SK-N-SH (cell line): ENCODE measurements at regions not wholly inside any gene's neighbourhood (a gene's known extent, or its start where the extent isn't known, plus 50 kb on each side); places are given as distances from the start of the nearest gene placed in this dataset.
A peak's percentile ranks its signal among the peaks of the same experiment; 100 is the strongest.

Experiments used
- CTCF ChIA-PET: fragments of 300-600, 350-600 bp; formaldehyde crosslinking; extraction: SDS; loops from one replicate; lab custom pipeline; 2021; lab: Yijun Ruan, JAX
- POLR2A ChIA-PET: fragments of 350-600 bp; sonication (Branson Sonifier 250); formaldehyde crosslinking; extraction: SDS; loops from one replicate; lab custom pipeline; 2020; ENCODE audit warnings: antibody characterized with exemption, inconsistent platforms; lab: Yijun Ruan, JAX
- DNase-seq: peaks from one replicate; pipeline ENCODE4 v3.0.0; 2012
- H2AFZ ChIP-seq: fragments of 200-600 bp; sonication (generic); 2 replicates; pipeline ENCODE4 v1.8.1; 2016; ENCODE audit warnings: antibody characterized with exemption, mild to moderate bottlenecking, low read depth
- H3F3A ChIP-seq: fragments of 200-600 bp; sonication (generic); replicated peaks from 2 replicates; pipeline ENCODE3; 2016; ENCODE audit warnings: antibody characterized with exemption, mild to moderate bottlenecking; ENCODE audit not compliant: insufficient read depth
- H3K27ac ChIP-seq, 2 experiments: fragments of 200-500 bp in 1 of 2; fragments of 200-600 bp in 1 of 2; sonication (Bioruptor generic) in 1 of 2; sonication (generic), shearing (Covaris generic) in 1 of 2; 2 replicates each; pipeline versions ENCODE4 v1.5.1 to v1.6.1; 2014 to 2016; ENCODE audit warnings: low read depth in 2 of 2, inconsistent platforms in 1 of 2, low read length in 1 of 2, mild to moderate bottlenecking in 1 of 2, mixed read lengths in 1 of 2
- H3K27me3 ChIP-seq: fragments of 200-600 bp; sonication (generic), shearing (Covaris generic); 2 replicates; pipeline ENCODE4 v1.6.1; 2016; ENCODE audit warnings: mixed run types; ENCODE audit not compliant: insufficient read depth
- H3K36me3 ChIP-seq, 2 experiments: fragments of 200-500 bp in 1 of 2; fragments of 200-600 bp in 1 of 2; sonication (Bioruptor generic) in 1 of 2; sonication (generic) in 1 of 2; replicated peaks in 1 of 2; 2 replicates each; pipeline versions ENCODE3 to v1.5.1; 2014 to 2016; ENCODE audit warnings: low read length in 1 of 2, mild to moderate bottlenecking in 1 of 2; ENCODE audit not compliant: insufficient read depth in 2 of 2, control insufficient read depth in 1 of 2
- H3K4me1 ChIP-seq, 2 experiments: fragments of 200-500 bp in 1 of 2; fragments of 200-600 bp in 1 of 2; sonication (Bioruptor generic) in 1 of 2; sonication (generic), shearing (Covaris generic) in 1 of 2; 2 replicates each; pipeline versions ENCODE4 v1.5.1 to v1.6.1; 2014 to 2016; ENCODE audit warnings: low read depth in 1 of 2, low read length in 1 of 2, mixed run types in 1 of 2; ENCODE audit not compliant: insufficient read depth in 2 of 2, control insufficient read depth in 1 of 2
- H3K4me2 ChIP-seq: fragments of 200-600 bp; sonication (generic), shearing (Covaris generic); 2 replicates; pipeline ENCODE4 v1.6.1; 2017; ENCODE audit warnings: mixed run types
- H3K4me3 ChIP-seq, 2 experiments: fragments of 200-500 bp in 1 of 2; fragments of 200-600 bp in 1 of 2; sonication (Bioruptor generic) in 1 of 2; sonication (generic), shearing (Covaris generic) in 1 of 2; 2 replicates each; pipeline versions ENCODE4 v1.5.1 to v1.8.1; 2014 to 2016; ENCODE audit warnings: low read depth in 2 of 2, inconsistent platforms in 1 of 2, low read length in 1 of 2, mild to moderate bottlenecking in 1 of 2, mixed read lengths in 1 of 2, moderate library complexity in 1 of 2
- H3K79me2 ChIP-seq: fragments of 200-600 bp; sonication (generic); 2 replicates; pipeline ENCODE4 v1.8.1; 2017; ENCODE audit warnings: mild to moderate bottlenecking; ENCODE audit not compliant: insufficient read depth
- H3K9ac ChIP-seq: fragments of 200-600 bp; sonication (generic); 2 replicates; pipeline ENCODE4 v1.6.1; 2017; ENCODE audit warnings: mixed run types
- H3K9me2 ChIP-seq: fragments of 200-600 bp; sonication (generic); 2 replicates; pipeline ENCODE4 v1.6.1; 2017; ENCODE audit warnings: mixed run types
- H3K9me3 ChIP-seq: fragments of 200-600 bp; sonication (generic); 2 replicates; pipeline ENCODE4 v1.6.1; 2017; ENCODE audit warnings: mixed run types, mild to moderate bottlenecking, moderate library complexity
- H4K20me1 ChIP-seq: fragments of 200-600 bp; sonication (generic); 2 replicates; pipeline ENCODE4 v1.6.1; 2017; ENCODE audit warnings: mild to moderate bottlenecking, mixed run types; ENCODE audit not compliant: insufficient read depth
- CHD2 ChIP-seq: fragments of 150-350 bp; IDR thresholded peaks from 2 replicates; pipeline ENCODE4 v1.6.1; 2018; ENCODE audit warnings: low read length; ENCODE audit not compliant: partially characterized antibody
- ELF1 ChIP-seq: IDR thresholded peaks from 2 replicates; pipeline ENCODE4 v1.4.0; 2012
- EP300 ChIP-seq, 2 experiments: IDR thresholded peaks; 2 replicates each; pipeline versions ENCODE4 v1.4.0 to v1.6.1; 2012; ENCODE audit warnings: borderline replicate concordance in 1 of 2, low read depth in 1 of 2, low read length in 1 of 2
- EZH2phosphoT487 ChIP-seq: fragments of 200-600 bp; sonication (generic); IDR thresholded peaks from 2 replicates; pipeline ENCODE4 v1.6.1; 2017; ENCODE audit warnings: low read depth, mixed run types, mild to moderate bottlenecking, antibody characterized with exemption, moderate library complexity, borderline replicate concordance
- FOSL2 ChIP-seq: IDR thresholded peaks from 2 replicates; pipeline ENCODE4 v1.4.0; 2012; ENCODE audit warnings: low read depth, mild to moderate bottlenecking, moderate library complexity, borderline replicate concordance
- FOXJ3 ChIP-seq: sonication (generic); formaldehyde crosslinking; IDR thresholded peaks from 2 replicates; pipeline ENCODE4 v1.5.1; 2020; ENCODE audit warnings: mild to moderate bottlenecking, missing genetic modification reagents
- GATA2 ChIP-seq: sonication (generic); formaldehyde crosslinking; IDR thresholded peaks from 2 replicates; pipeline ENCODE4 v1.5.0; 2020; ENCODE audit warnings: mild to moderate bottlenecking, missing genetic modification reagents
- JUND ChIP-seq: IDR thresholded peaks from 2 replicates; pipeline ENCODE4 v1.4.0; 2012
- MEF2A ChIP-seq: IDR thresholded peaks from 2 replicates; pipeline ENCODE4 v1.4.0; 2012; ENCODE audit warnings: low read depth, borderline replicate concordance
- MXI1 ChIP-seq: IDR thresholded peaks from 2 replicates; pipeline ENCODE4 v1.6.1; 2012; ENCODE audit warnings: mild to moderate bottlenecking, low read depth, low read length, improper control_type of control experiment
- NFIC ChIP-seq: IDR thresholded peaks from 2 replicates; pipeline ENCODE4 v1.4.0; 2012; ENCODE audit warnings: borderline replicate concordance
- NRF1 ChIP-seq: IDR thresholded peaks from 2 replicates; pipeline ENCODE4 v1.6.1; 2012; ENCODE audit warnings: low read depth, mild to moderate bottlenecking, low read length
- POLR2AphosphoS5 ChIP-seq: IDR thresholded peaks from 2 replicates; pipeline ENCODE4 v1.6.1; 2012; ENCODE audit warnings: low read depth, low read length
- RAD21 ChIP-seq: IDR thresholded peaks from 2 replicates; pipeline ENCODE4 v1.6.1; 2012; ENCODE audit warnings: mild to moderate bottlenecking, low read length
- RCOR1 ChIP-seq: fragments of 150-350 bp; IDR thresholded peaks from 2 replicates; pipeline ENCODE4 v1.6.1; 2017; ENCODE audit warnings: antibody characterized with exemption, low read length
- RFX5 ChIP-seq: IDR thresholded peaks from 2 replicates; pipeline ENCODE4 v1.6.1; 2012; ENCODE audit warnings: mild to moderate bottlenecking, improper control_type of control experiment, low read length
- RXRA ChIP-seq: IDR thresholded peaks from 2 replicates; pipeline ENCODE4 v1.4.0; 2012; ENCODE audit warnings: low read depth, mild to moderate bottlenecking, borderline replicate concordance
- SMC3 ChIP-seq: IDR thresholded peaks from 2 replicates; pipeline ENCODE4 v1.6.1; 2012; ENCODE audit warnings: low read depth, low read length, improper control_type of control experiment
- TCF12 ChIP-seq: IDR thresholded peaks from 2 replicates; pipeline ENCODE4 v1.4.0; 2012
- TEAD4 ChIP-seq: IDR thresholded peaks from 2 replicates; pipeline ENCODE4 v1.4.0; 2012; ENCODE audit warnings: mild to moderate bottlenecking, borderline replicate concordance; ENCODE audit not compliant: insufficient read depth
- WGBS: methylation state at CpG from one replicate; pipeline ENCODE4 v1.1.6; 2017; ENCODE audit warnings: low lambda C conversion rate; 5-methylcytosine and 5-hydroxymethylcytosine counted together
- TF ChIP-seq, protein P1 (sequence below): fragments of 150-350 bp; IDR thresholded peaks from 2 replicates; pipeline ENCODE4 v1.6.1; 2017; ENCODE audit warnings: antibody characterized with exemption, low read length, low read depth, borderline replicate concordance
- TF ChIP-seq, protein P2 (sequence below): IDR thresholded peaks from 2 replicates; pipeline ENCODE4 v1.4.0; 2012; ENCODE audit warnings: low read depth
- TF ChIP-seq, protein P3 (sequence below): fragments of 200-600 bp; sonication (generic); IDR thresholded peaks from 2 replicates; pipeline ENCODE4 v1.6.1; 2017; ENCODE audit warnings: antibody characterized with exemption, mild to moderate bottlenecking, moderate library complexity
- TF ChIP-seq, protein P4 (sequence below): fragments of 150-350 bp; IDR thresholded peaks from 2 replicates; pipeline ENCODE4 v1.6.1; 2016; ENCODE audit warnings: mild to moderate bottlenecking, low read depth, low read length
- TF ChIP-seq, protein P5 (sequence below): IDR thresholded peaks from 2 replicates; pipeline ENCODE4; 2012
- TF ChIP-seq, protein P6 (sequence below): IDR thresholded peaks from 2 replicates; pipeline ENCODE4 v1.4.0; 2012; ENCODE audit warnings: low read depth, borderline replicate concordance
- TF ChIP-seq, protein P7 (sequence below): IDR thresholded peaks from 2 replicates; pipeline ENCODE4 v1.4.0; 2012; ENCODE audit warnings: low read depth, borderline replicate concordance

DNA sequence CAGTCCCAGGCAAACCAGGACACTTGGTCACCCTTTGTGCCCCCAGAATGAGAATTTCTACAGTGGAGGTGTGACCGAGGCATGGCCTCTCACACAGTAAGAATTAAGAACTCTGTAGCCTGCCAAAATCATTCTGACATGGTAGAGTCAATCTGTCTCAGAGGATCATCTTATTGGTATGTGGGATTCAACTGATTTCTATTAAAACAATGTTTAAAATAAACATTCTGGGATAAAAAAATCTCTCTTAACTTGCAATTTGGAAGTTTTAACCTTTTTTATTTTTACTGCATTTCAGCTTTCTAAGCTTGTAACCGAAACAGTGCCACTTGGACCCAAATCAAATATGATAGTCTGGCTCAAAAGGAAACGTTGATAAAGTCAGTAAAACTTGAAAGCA lies 165.4 kb upstream of the LDB2 start:
- no peaks in the 10 kb centered on the region for H3K9me2 ChIP-seq
- peaks cover 48% of the 10 kb centered on the region for H3F3A ChIP-seq
- no peaks in the 10 kb centered on the region for H3K79me2 ChIP-seq
- H3K4me3 ChIP-seq = no peak overlapping the region
- peak overlapping the region; percentile 47 for H3K4me2 ChIP-seq
- 21% methylated on average over 3 of the region's 3 CpGs for WGBS
- peak overlapping the region; percentile 10; the same call in 1 of the 2 replicates for H3K9ac ChIP-seq
- peak overlapping the region in 1 of 2 experiments; percentile 88; a peak in 3 of 4 replicates for H3K27ac ChIP-seq
- no peak overlapping the region for H2AFZ ChIP-seq
- peaks cover 7 to 58% of the 10 kb centered on the region in 2 experiments for H3K4me1 ChIP-seq
- no peaks in the 10 kb centered on the region for H4K20me1 ChIP-seq
- TF ChIP-seq ELF1 = no peak
- TF ChIP-seq EZH2phosphoT487 = no peak
- peak; percentile 58; the same call in 1 of the 2 replicates for TF ChIP-seq TEAD4
- TF ChIP-seq, protein P1, sequence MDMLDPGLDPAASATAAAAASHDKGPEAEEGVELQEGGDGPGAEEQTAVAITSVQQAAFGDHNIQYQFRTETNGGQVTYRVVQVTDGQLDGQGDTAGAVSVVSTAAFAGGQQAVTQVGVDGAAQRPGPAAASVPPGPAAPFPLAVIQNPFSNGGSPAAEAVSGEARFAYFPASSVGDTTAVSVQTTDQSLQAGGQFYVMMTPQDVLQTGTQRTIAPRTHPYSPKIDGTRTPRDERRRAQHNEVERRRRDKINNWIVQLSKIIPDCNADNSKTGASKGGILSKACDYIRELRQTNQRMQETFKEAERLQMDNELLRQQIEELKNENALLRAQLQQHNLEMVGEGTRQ = no peak
- TF ChIP-seq, protein P2, sequence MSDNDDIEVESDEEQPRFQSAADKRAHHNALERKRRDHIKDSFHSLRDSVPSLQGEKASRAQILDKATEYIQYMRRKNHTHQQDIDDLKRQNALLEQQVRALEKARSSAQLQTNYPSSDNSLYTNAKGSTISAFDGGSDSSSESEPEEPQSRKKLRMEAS = no peak
- TF ChIP-seq, protein P3, sequence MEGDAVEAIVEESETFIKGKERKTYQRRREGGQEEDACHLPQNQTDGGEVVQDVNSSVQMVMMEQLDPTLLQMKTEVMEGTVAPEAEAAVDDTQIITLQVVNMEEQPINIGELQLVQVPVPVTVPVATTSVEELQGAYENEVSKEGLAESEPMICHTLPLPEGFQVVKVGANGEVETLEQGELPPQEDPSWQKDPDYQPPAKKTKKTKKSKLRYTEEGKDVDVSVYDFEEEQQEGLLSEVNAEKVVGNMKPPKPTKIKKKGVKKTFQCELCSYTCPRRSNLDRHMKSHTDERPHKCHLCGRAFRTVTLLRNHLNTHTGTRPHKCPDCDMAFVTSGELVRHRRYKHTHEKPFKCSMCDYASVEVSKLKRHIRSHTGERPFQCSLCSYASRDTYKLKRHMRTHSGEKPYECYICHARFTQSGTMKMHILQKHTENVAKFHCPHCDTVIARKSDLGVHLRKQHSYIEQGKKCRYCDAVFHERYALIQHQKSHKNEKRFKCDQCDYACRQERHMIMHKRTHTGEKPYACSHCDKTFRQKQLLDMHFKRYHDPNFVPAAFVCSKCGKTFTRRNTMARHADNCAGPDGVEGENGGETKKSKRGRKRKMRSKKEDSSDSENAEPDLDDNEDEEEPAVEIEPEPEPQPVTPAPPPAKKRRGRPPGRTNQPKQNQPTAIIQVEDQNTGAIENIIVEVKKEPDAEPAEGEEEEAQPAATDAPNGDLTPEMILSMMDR = no peak
- TF ChIP-seq POLR2AphosphoS5 = no peak
- TF ChIP-seq FOSL2 = no peak
- TF ChIP-seq RCOR1 = no peak
- peak; percentile 49; the same call in 1 of the 2 replicates for TF ChIP-seq RXRA
- no peak for TF ChIP-seq SMC3
- TF ChIP-seq, protein P4, sequence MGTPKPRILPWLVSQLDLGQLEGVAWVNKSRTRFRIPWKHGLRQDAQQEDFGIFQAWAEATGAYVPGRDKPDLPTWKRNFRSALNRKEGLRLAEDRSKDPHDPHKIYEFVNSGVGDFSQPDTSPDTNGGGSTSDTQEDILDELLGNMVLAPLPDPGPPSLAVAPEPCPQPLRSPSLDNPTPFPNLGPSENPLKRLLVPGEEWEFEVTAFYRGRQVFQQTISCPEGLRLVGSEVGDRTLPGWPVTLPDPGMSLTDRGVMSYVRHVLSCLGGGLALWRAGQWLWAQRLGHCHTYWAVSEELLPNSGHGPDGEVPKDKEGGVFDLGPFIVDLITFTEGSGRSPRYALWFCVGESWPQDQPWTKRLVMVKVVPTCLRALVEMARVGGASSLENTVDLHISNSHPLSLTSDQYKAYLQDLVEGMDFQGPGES = no peak
- peak; percentile 74 for TF ChIP-seq TCF12
- TF ChIP-seq GATA2 (CRISPR knock-in tag) = no peak
- TF ChIP-seq RFX5 = no peak
- TF ChIP-seq CHD2 = no peak
- TF ChIP-seq JUND = peak; percentile 52; the same call in 1 of the 2 replicates
- TF ChIP-seq, protein P5, sequence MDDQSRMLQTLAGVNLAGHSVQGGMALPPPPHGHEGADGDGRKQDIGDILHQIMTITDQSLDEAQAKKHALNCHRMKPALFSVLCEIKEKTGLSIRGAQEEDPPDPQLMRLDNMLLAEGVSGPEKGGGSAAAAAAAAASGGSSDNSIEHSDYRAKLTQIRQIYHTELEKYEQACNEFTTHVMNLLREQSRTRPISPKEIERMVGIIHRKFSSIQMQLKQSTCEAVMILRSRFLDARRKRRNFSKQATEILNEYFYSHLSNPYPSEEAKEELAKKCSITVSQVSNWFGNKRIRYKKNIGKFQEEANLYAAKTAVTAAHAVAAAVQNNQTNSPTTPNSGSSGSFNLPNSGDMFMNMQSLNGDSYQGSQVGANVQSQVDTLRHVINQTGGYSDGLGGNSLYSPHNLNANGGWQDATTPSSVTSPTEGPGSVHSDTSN = peak; percentile 75
- TF ChIP-seq, protein P6, sequence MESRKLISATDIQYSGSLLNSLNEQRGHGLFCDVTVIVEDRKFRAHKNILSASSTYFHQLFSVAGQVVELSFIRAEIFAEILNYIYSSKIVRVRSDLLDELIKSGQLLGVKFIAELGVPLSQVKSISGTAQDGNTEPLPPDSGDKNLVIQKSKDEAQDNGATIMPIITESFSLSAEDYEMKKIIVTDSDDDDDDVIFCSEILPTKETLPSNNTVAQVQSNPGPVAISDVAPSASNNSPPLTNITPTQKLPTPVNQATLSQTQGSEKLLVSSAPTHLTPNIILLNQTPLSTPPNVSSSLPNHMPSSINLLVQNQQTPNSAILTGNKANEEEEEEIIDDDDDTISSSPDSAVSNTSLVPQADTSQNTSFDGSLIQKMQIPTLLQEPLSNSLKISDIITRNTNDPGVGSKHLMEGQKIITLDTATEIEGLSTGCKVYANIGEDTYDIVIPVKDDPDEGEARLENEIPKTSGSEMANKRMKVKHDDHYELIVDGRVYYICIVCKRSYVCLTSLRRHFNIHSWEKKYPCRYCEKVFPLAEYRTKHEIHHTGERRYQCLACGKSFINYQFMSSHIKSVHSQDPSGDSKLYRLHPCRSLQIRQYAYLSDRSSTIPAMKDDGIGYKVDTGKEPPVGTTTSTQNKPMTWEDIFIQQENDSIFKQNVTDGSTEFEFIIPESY = no peak
- no peak for TF ChIP-seq FOXJ3 (CRISPR knock-in tag)
- no peak for TF ChIP-seq MXI1
- TF ChIP-seq MEF2A = no peak
- TF ChIP-seq, protein P7, sequence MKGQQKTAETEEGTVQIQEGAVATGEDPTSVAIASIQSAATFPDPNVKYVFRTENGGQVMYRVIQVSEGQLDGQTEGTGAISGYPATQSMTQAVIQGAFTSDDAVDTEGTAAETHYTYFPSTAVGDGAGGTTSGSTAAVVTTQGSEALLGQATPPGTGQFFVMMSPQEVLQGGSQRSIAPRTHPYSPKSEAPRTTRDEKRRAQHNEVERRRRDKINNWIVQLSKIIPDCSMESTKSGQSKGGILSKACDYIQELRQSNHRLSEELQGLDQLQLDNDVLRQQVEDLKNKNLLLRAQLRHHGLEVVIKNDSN = no peak
- peak; percentile 58; the same call in 1 of the 2 replicates for TF ChIP-seq NFIC
- no peak for TF ChIP-seq NRF1
- peak in 1 of 2 experiments; percentile 71; a peak in 2 of 4 replicates for TF ChIP-seq EP300 (IDR thresholded peaks at IDR 0.05; ENCODE audit: borderline replicate concordance in 1 of 2, low read depth in 1 of 2, low read length in 1 of 2)
- no peak for TF ChIP-seq RAD21
- no peaks in the 10 kb centered on the region for H3K27me3 ChIP-seq
- no peaks in the 10 kb centered on the region for H3K9me3 ChIP-seq
- ChIA-PET POLR2A (no interaction called here), CTCF (no interaction called here)
- no peak for DNase-seq
- no peaks in the 10 kb centered on the region for H3K36me3 ChIP-seq
